DMS 273 treated with DMSO at 0.1 percent for 48 hours (cell line): ENCODE measurements at regions not wholly inside any gene's neighbourhood (a gene's known extent, or its start where the extent isn't known, plus 50 kb on each side); places are given as distances from the start of the nearest gene placed in this dataset.
"Not testable (repeated sequence)": the region's sequence is repeated elsewhere in the genome, so short reads cannot be mapped to it uniquely, and the experiment has no call there.

ENCODE experiments used
- DNase-seq: peaks from one replicate; lab custom pipeline; 2025; lab: John Stamatoyannopoulos, UW

DNA sequence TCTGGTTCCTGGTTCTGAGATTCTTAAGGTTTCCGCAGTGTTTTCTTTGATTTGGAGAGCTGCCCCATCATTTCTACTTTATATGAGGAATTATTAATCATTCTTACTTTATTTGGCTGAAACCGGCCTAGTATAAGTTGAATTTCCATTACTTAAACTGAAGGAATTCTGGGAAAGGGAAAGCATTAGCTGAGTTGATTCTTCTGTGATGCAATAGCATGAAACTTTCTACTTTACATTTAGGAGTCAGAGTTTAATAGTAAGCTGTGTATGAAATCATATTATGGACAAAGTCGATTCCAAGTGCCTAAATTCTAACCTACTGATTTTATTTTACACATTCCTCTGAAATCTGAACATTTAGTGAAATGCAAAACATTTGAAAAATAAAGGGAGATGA, 1269.7 kb upstream of the ZEB2 start:
- no peak for DNase-seq

DNA sequence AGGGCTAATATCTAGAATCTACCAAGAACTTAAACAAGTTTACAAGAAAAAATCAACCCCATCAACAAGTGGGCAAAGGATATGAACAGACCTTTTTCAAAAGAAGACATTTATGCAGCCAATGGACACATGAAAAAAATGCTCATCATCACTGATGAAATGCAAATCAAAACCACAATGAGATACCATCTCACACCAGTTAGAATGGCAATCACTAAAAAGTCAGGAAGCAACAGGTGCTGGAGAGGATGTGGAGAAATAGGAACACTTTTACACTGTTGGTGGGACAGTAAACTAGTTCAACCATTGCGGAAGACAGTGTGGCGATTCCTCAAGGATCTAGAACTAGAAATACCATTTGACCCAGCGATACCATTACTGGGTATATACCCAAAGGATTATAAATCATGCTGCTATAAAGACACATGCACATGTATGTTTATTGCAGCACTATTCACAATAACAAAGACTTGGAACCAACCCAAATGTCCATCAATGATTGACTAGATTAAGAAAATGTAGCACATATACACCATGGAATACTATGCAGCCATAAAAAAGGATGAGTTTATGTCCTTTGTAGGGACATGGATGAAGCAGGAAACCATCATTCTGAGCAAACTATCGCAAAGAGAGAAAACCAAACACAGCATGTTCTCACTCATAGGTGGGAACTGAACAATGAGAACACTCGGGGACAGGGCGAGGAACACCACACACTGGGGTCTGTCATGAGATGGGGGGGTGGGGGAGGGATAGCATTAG, 1267.9 kb upstream of the ZEB2 start:
- not testable (repeated sequence) for DNase-seq

DNA sequence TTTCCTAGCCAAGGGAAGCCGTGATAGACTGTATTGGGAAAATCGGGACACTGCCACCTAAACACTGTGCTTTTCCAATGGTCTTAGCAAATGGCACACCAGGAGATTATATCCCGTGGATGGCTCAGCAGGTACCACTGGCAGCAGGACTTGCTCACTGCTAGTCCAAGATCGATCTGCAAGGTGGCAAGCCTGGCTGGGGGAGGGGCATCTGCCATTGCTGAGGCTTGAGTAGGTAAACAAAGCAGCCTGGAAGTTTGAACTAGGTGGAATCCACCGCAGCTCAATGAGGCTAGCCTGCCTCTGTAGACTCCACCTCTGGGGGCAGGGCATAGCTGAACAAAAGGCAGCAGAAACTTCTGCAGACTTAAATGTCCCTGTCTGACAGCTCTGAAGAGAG, 1262.7 kb upstream of the ZEB2 start:
- not testable (repeated sequence) for DNase-seq

DNA sequence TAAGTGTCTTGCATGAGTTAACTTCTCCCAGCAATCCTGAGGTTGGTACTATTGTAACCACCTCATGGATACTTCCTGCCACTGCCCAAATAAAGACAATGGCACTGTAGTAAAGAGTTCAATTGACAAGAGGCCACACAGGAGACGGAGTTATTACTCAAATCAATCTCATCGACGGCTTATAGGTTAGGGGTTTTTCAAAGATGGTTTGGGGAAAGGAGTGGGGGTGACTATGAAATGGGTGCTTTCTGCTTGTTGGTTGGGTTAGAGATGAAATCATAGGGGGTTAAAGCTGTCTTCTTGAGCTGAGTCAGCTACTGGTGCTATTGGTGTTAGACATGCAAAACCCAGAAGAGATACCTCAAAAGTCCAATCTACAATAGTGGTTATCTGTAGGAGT, 1258.0 kb upstream of the ZEB2 start:
- no peak for DNase-seq

DNA sequence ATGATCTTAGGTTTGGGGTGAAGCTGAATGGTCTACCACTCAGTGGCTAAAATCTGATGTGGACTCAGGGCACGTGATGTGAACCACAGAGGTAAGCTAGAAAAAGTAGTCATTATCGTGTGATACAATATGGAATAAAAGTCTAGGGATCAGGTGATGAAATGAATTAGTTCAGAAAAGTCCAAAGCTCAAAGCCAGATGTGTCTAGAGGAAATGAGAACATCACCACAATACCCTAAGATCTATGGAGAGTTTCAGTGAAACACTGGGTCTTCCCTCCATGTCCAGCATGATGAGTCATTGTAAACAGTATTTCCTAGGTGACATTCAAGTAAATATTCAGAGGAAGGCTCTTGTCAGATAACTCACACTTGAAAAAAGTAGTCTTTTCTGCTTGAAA, 1257.4 kb upstream of the ZEB2 start:
- no peak for DNase-seq

DNA sequence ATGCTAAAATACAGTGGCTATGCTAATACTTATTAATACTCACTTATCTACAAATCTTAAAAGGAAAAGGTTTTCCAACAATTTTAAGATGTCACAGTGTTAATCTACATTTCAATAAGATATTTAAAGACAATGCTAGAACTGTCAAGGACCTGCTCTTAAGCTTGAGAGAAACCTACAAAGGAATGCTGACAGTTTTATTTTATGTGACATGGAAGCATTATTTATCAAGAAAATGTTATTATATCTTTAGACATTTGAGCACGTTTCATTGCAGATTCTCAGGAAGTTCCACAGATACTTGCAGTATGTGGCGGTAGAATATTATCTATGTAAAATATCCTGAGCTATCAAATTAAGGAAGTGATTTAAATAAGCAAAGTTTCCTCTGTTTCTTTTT, 1255.7 kb upstream of the ZEB2 start:
- no peak for DNase-seq

DNA sequence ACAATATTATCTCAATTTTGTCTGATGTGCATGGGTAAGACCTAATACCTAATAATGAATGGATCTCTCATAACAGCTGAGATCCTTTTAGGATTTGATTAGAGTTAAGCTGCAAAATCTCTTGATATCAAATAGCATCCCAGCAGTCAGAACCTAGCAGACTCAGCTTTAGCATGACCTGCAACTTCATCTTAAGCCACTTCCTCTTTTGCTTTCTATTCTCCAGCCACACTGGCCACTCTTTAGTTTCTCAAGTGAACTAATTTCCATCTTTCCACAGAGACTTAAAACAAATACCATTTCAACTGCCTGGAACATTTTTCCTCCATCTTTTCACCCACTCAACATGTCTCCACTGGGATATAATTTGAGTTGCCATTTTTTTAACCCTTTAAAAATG, 1251.6 kb upstream of the ZEB2 start:
- DNase-seq: no peak

DNA sequence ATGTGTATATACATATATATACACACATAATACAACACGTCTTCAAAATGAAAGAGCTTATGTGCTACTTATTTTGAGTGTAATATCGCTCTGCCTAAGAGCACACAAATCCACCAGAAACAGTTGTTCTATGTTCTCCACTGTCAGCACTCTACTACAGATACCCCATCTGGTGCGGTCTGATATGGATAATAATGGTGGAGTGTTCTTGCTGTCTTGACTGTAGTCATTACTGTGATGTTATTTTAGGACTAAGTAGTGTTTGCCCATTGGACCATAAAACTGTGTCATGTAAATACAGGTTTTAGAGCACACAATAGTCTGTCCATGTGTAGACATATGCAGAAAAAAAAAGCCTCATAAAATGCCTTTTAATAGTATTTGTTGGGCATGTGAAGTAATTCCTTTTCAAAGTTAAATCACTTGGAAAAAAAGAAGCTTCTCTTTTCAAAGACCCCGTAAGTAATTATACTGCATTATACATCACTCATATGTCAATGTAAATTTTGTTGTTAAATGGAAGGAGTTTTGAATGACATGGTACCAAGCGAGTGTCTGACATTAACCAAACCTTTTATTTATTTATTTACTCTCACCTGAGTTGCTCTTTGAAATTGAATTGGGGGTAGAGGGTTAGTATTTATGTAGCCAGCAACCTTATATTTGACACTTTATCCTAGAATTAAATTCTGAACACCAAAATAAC, 1249.2 kb upstream of the ZEB2 start:
- peak; percentile 23 for DNase-seq

DNA sequence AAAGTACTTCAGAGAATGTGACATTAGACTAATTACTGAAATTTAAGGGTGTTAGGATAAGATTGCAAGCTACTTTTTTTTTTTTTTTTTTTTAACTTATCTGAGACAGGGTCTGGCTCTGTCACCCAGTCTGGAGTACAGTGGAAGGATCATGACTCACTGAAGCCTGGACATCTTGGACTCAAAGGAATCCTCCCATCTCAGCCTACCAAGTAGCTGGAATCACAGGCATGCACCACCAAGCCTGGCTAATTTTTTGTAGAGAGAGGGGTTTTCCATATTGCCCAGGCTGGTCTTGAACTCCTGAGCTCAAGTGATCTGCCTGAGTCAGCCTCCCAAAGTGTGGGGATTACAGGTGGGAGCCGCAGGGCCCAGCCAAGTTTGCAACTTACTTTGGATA, 1246.0 kb upstream of the ZEB2 start:
- DNase-seq: no peak

DNA sequence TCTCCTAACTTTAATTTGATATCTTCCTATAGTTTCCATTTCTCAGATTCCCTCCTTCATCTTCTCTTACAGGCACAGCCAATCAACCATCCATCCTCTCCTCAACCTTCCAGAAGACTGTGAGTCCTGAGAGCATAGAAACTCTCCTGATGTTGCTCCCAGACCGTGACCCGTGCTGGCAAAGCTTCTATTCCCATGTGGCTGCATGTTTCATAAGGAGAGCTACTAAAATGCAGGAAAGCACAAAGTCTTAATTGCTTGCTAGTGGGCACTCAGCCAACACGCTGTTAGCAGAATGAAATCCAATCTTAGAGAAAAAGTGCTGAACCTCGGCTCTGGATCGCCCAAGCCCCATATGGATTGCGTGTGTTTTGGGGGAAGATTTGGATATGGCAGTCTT, 1244.7 kb upstream of the ZEB2 start:
- peak; percentile 85 for DNase-seq

DNA sequence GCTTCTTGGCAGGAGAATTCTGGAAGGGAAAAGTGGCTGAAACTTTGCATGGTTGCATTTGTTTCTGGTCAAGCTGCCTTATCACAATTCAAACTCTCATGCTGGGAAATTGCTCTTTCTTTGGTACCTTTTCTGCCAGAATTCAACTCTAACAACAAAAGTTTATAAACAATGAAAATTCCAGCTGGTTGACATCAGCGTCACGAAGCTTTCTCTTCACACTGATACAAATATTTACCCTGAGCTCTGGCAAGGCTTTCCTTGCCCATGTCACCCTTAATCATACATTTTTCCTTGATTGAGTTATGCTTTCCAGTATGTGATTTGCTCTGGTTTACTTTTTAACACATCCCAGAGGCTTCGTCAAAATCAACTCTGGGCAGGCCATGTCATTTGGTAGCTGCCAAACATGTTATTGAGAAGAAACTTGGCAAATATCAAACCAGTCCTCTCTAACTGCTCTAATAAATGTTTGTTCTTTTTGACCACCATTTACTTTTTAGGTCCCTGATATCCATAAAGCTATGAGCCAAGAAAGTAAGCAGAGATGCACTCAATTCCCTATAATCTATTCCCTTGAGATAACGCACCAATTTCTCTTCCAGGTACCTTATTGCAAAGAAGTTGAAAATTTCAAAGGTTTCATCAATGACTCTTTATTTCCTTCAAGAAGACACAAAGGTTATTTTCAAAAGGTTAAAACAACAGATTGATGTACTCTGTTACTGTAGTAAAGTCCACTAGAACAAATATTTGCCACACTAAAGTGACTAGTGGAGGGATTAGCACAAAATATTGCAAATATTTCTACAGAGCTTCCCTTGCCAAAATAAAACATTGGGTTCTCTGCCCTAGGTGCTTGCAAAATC, 1241.1 kb upstream of the ZEB2 start:
- no peak for DNase-seq

DNA sequence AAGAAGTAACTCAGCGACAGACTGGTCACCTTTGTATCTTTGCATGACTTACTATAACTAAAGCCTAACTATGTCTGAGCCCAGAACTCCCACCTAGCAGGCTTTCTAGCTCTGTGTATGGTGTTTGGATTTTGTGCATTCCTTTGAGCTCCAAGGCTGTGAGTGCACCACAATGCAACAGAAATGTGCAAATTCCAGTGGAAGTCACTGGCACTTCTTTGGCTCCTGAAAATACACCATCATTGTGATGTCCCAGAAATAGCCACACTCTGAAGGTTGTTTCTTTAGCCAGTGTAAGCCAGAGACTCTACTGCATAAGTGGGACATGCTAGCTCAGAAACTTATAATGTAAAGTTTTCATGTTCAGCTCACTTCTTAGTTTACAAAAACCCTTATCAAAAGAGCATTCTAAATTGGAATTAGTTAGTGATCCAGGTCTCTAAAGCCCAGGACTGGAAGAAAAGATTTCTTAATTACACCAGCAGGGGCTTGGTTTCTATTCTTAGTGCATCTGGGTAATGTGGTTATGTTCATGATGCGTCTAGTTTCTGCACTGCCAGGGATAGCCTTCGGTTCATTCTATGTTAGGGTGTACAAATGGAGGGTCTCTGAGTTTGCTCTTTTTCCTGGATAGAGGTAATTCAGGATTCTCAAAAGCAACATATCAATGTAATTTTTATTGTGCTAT, 1239.5 kb upstream of the ZEB2 start:
- DNase-seq: no peak

DNA sequence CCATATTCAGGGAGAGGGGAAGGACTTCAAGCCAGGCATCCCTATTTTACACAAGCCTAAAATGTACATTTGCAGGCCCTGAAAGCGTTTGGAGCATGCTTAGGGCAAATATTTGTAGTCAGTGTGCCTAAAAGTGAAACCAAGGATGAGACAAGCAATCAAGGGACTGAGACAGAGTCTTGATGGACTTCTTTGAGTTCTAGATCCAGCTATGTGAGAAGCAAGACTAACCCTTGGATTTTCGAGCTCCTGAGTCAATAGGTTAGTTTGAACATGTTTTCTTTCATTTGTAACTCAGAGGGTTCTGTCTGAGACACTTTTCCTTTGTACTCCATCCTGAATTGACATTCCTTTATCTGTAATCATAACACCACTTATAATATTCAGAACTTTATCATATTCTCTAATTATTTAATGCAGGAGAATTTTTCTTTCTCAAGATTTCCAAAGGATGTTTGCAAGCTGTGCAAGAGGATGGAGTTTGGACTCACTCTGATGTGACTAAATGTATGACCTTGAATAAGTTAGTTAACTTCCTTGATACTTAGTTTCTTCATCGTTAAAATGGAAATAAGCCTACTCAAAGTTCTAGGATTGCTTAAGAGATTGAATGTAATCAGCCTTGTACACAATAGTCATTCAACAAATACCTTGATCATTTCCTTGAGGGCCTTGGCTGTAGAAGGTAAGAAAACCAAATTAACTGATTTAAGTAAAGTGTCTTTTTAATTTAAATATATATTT, 1237.8 kb upstream of the ZEB2 start:
- no peak for DNase-seq

DNA sequence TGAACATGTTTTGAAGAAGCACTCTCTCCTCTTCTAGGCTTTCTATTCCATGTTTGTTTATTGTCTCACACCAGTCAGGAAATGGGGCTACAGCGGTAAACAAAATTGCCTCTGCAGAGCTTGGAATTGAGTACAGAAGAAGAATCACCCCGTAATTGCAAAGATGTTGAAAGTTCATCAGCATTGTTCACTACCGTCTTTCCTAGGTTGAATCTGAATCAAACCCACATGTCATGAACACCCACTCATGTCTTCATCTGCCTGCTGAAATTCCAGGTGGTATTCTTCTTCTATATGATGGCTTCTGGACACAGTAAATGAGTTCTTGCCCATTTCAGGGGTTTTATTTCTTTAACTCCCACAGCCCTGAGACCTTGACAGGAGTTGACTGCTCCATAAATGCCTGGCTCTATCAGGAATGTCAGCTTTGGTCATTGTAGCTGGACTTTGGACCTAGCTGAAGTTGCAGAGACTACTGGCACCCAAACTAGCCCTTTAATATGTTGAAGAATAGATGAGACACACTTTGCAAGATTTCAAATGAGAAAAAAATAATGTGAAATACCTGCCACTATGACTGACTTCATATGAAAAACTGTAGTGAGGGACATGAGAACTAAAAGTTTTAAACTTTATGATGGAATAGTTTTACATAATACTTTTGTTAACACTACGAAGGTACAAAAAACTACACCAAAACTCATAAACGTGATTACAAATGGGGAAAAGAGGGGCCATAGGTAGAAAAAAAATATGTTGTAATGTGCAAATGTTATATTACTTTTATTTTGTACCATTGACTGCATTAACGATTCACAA, 1235.3 kb upstream of the ZEB2 start:
- DNase-seq: no peak

DNA sequence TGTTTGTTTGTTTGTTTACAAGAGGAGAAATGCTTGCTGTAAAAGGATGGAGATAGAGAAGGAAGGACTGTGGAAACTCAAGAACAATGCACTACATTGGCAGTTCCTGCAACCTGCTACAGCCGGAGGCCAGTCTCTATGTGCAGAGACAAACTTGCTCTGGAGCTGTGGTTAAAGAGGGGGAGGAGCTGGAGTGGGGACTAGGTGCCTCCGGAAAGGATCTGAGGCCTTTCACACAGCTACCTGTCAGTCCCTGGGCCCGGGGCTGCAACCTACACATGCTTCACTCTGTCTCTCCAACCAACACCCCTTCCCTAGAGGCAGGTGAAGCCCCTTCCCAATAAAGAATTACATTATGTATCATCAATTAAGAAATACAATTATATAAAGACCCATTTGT, 1234.0 kb upstream of the ZEB2 start:
- no peak for DNase-seq

DNA sequence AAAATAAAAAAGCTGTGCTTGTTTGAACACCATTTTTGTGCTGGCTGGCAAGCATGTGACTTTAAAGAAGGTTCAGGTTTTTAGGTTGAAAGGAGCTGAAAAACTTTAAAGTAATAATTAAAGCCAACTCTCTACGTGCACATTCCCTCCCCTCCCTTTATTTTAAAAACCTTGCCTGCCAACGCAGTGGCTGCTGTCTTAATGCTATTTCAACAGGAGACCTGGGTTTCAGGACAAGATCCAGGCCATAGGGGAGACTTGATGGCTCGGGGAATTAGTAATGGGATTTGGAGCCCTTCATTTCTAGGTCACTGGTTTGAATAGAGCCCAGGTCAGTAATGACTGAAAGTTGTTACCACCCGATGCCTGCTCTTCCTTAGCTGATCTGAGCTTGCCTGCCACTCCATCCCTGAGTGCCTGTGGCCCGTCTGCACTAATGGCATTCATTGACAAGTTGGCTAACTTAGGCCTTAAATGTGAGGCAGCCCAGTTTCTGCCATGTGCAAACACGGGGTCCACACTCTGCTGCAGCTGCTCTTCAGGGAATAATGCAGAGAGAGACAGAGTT, 1233.2 kb upstream of the ZEB2 start:
- no peak for DNase-seq

DNA sequence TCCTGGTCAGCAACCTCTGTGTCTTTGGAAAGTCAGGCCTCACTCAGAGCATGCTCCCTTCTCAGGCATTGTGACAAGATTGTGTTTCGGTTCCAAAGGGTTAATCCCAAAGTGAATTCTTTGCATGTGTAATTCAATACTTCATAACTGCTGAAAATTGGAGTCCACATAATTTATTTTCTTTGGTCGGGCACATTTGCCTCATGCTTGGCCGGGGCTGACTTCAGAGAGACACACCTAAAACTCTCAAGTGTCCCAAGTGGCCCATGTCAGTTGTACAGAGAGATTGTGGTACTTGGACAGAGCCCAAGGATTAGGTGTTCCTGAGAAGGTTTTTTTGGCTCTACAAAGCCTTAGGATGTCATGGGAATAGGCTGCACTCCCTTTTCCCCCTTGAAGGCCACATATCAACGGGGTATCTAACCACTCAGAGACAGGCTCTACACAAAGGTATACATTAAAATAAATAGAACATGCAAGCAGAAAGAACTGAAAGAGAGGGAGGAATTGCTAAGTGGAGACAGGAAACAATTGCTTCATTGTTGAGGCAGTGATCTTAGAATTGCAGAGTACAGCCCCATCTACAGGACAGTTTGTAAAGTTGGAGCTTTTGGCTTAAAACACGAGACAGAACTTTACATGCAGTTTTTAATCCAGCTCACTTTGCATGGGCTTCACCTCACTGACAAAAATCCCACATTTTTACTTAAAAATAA, 1232.3 kb upstream of the ZEB2 start:
- DNase-seq: peak; percentile 26

DNA sequence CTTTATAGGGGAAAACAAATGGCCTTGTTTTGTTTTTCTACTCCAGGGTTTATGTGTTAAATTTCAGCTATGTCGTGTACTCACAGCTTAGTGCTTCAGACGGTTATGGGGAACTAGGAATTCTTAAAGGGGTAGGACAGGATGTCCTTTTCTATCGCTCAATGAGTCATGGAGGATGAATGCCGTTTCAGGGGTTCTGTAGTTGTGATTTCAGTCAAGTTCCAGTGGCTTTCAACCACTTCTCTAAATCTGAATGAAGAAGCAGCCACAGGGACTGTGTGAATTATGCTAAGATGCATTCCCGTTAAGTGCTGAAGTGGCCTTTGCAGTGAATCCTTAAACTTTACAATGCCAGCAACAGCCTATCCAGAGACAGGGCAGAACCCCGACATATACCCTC, 1231.7 kb upstream of the ZEB2 start:
- DNase-seq: no peak

DNA sequence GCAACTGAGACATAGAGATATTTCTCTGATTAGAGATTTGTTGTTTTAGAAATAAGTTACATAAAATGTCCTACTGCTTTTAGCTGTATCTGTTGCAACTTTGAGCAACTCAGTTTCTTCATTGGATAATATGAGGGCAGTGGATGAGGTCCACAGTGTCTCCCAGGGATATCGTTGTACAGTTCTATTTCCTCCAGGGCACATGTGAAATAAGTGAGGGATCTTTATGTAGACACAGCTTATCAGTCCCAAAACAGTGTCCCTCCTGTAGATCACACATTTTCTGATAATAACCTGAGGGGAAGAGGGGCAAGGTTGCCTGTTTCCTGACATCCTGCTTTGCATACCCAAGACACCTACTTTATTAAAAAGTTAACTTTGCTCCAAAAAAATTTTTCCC, 1231.2 kb upstream of the ZEB2 start:
- DNase-seq: no peak

DNA sequence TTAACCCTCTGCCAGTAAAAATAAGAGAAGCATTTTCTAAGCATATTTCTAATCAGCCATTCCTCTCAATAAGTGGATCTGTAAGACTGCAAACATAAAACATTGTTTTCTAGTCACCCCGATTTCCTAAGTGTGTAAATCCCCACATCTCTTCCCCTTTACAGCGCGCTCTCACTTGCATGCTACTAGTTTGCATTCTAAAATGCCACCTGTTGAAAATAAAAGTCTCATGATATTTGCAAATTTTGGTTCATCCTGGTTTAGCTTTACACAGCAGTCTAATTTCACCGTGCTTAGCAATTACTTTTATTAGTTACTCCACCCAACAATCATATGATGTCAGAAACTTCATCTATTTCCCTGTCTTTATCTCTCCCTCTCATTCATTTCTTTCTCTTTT, 1230.7 kb upstream of the ZEB2 start:
- DNase-seq: no peak
